Gastroesophageal sphincter (tissue), 4 donors: ENCODE measurements at regions not wholly inside any gene's neighbourhood (a gene's known extent, or its start where the extent isn't known, plus 50 kb on each side); places are given as distances from the start of the nearest gene placed in this dataset.
"Not testable (repeated sequence)": the region's sequence is repeated elsewhere in the genome, so short reads cannot be mapped to it uniquely, and the experiment has no call there.

ENCODE experiments used
- ATAC-seq: fragments of 150-250 bp; one replicate; pipeline ENCODE4 v1.9.1; 2016; ENCODE audit warnings: mild to moderate bottlenecking, moderate library complexity
- H3K27ac ChIP-seq, 4 donors: fragments of 200-600 bp; sonication (generic) in 3 of 4; 1 replicate in 3 of 4; 2 replicates in 1 of 4; pipeline ENCODE4 v1.5.1; 2016 to 2019
- H3K27me3 ChIP-seq: fragments of 200-600 bp; sonication (generic); one replicate; pipeline ENCODE4 v1.5.1; 2019
- H3K36me3 ChIP-seq, 2 donors: fragments of 200-600 bp; sonication (generic); one replicate each; pipeline ENCODE4 v1.5.1; 2019; ENCODE audit warnings: control low read depth in 1 of 2
- H3K4me1 ChIP-seq, 3 donors: fragments of 200-600 bp; sonication (generic); 1 replicate in 2 of 3; 2 replicates in 1 of 3; pipeline ENCODE4 v1.5.1; 2016 to 2019; ENCODE audit warnings: control low read depth in 2 of 3
- H3K4me3 ChIP-seq, 2 donors: fragments of 200-600 bp; sonication (generic); one replicate each; pipeline ENCODE4 v1.5.1; 2019; ENCODE audit warnings: mild to moderate bottlenecking in 1 of 2, moderate library complexity in 1 of 2
- H3K9me3 ChIP-seq, 3 donors: fragments of 200-600 bp; sonication (generic); one replicate each; pipeline ENCODE4 v1.5.1; 2017 to 2019; ENCODE audit warnings: control low read depth in 2 of 3
- EP300 ChIP-seq: sonication (generic); formaldehyde crosslinking; IDR thresholded peaks from one replicate; pipeline ENCODE4 v1.6.1; 2017; ENCODE audit warnings: antibody characterized with exemption, mild to moderate bottlenecking
- POLR2A ChIP-seq, 2 donors: fragments of 450-650 bp; IDR thresholded peaks; one replicate each; pipeline ENCODE4 v1.6.1; 2017; ENCODE audit warnings: antibody characterized with exemption in 2 of 2, mild to moderate bottlenecking in 2 of 2, moderate library complexity in 1 of 2
- POLR2AphosphoS5 ChIP-seq: sonication (generic); formaldehyde crosslinking; IDR thresholded peaks from one replicate; pipeline ENCODE4 v1.6.1; 2017; ENCODE audit warnings: antibody characterized with exemption
- WGBS, 2 donors: methylation state at CpG; one replicate each; pipeline ENCODE4 v1.1.5; 2018; ENCODE audit warnings: low coverage in 1 of 2; 5-methylcytosine and 5-hydroxymethylcytosine counted together
- small RNA-seq, 4 donors: library from RNA; depleted of rRNA; stranded (forward); fragments of <200 nt; gene quantifications; one replicate each; pipeline ENCODE3, GENCODE V24; 2016
- TF ChIP-seq, protein P1 (sequence below), 4 experiments: fragments of 200-600 bp in 2 of 4; fragments of 450-650 bp in 2 of 4; sonication (generic) in 1 of 4; IDR thresholded peaks; one replicate each; pipeline ENCODE4 v1.5.1; 2017 to 2019; ENCODE audit warnings: antibody characterized with exemption in 4 of 4, mild to moderate bottlenecking in 2 of 4, moderate library complexity in 2 of 4

GRCh38 chrX:9401051-9401450, 63.8 kb upstream of the TBL1X start:
- no peak for ATAC-seq
- no peaks in the 10 kb centered on the region for H3K36me3 ChIP-seq
- 92 to 100% methylated on average over 1 to 5 of the region's 6 CpGs for WGBS, 2 donors
- H3K27ac ChIP-seq: no peak overlapping the region
- no peak overlapping the region for H3K4me3 ChIP-seq
- TF ChIP-seq, protein P1, sequence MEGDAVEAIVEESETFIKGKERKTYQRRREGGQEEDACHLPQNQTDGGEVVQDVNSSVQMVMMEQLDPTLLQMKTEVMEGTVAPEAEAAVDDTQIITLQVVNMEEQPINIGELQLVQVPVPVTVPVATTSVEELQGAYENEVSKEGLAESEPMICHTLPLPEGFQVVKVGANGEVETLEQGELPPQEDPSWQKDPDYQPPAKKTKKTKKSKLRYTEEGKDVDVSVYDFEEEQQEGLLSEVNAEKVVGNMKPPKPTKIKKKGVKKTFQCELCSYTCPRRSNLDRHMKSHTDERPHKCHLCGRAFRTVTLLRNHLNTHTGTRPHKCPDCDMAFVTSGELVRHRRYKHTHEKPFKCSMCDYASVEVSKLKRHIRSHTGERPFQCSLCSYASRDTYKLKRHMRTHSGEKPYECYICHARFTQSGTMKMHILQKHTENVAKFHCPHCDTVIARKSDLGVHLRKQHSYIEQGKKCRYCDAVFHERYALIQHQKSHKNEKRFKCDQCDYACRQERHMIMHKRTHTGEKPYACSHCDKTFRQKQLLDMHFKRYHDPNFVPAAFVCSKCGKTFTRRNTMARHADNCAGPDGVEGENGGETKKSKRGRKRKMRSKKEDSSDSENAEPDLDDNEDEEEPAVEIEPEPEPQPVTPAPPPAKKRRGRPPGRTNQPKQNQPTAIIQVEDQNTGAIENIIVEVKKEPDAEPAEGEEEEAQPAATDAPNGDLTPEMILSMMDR (IDR thresholded peaks at IDR 0.05): no peak
- TF ChIP-seq POLR2A (IDR thresholded peaks at IDR 0.05): no peak
- TF ChIP-seq POLR2AphosphoS5: no peak
- TF ChIP-seq EP300: no peak
- no peaks in the 10 kb centered on the region for H3K27me3 ChIP-seq
- no peaks in the 10 kb centered on the region for H3K4me1 ChIP-seq
- H3K9me3 ChIP-seq: no peaks in the 10 kb centered on the region

DNA sequence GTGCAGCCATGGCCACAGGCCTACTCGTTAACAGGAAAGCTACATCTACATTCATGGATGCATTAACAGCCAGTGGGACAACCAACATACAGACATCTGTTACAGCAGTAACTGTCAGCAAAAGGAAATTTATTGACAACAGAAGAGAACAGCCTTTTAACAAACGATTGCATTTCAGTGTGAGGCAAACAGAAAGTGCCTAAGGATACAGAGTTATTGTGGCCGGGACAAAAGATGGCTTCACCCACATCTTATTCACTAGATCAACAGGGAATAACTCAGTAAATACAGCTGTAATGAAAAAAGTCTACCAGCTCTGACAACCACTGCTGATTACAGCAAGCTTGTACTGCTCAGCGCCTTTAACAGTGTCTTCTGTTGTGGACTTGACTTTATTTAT, 61.5 kb upstream of the TBL1X start:
- H3K4me3 ChIP-seq: no peak overlapping the region
- no peaks in the 10 kb centered on the region for H3K36me3 ChIP-seq
- H3K9me3 ChIP-seq: no peaks in the 10 kb centered on the region
- H3K4me1 ChIP-seq: no peaks in the 10 kb centered on the region
- TF ChIP-seq, protein P1 (IDR thresholded peaks at IDR 0.05): no peak
- TF ChIP-seq EP300 (no peak), POLR2AphosphoS5 (no peak), POLR2A (IDR thresholded peaks at IDR 0.05) (no peak)
- H3K27ac ChIP-seq: no peak overlapping the region
- no peak for ATAC-seq
- WGBS, 2 donors: 48 to 100% methylated on average over 1 to 2 of the region's 4 CpGs
- no peaks in the 10 kb centered on the region for H3K27me3 ChIP-seq

- not testable (repeated sequence) for H3K36me3 ChIP-seq, ATAC-seq, H3K9me3 ChIP-seq, H3K4me1 ChIP-seq, H3K4me3 ChIP-seq, H3K27me3 ChIP-seq, H3K27ac ChIP-seq
- WGBS, 2 donors: 85 to 88% methylated on average over 8 to 9 of the region's 9 CpGs
Observed at GRCh38 chrX:9405635-9406034, 59.2 kb upstream of the TBL1X start.

DNA sequence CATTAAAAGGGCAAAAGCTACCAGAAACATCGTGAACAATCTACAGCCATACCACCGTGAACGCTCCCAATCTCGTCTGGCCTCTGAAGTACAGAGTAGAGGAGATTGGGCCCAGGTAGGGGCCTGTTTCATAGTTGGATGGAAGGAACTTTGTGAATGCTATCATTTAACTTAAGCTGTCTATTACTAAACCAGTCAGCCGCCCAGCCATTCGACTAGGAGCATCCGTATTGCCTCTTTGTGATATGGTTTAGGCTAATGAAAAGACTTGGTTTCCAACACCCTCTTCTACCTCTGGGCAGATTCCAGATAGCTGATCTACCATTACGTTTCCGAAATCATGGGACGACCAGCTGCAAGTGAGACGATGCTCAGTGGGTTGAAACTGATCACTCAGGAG, 54.0 kb upstream of the TBL1X start:
- not testable (repeated sequence) for ATAC-seq, H3K27ac ChIP-seq, H3K4me3 ChIP-seq, H3K4me1 ChIP-seq, H3K27me3 ChIP-seq, H3K9me3 ChIP-seq, H3K36me3 ChIP-seq
- WGBS, 2 donors: 90 to 100% methylated on average over 3 to 4 of the region's 11 CpGs

DNA sequence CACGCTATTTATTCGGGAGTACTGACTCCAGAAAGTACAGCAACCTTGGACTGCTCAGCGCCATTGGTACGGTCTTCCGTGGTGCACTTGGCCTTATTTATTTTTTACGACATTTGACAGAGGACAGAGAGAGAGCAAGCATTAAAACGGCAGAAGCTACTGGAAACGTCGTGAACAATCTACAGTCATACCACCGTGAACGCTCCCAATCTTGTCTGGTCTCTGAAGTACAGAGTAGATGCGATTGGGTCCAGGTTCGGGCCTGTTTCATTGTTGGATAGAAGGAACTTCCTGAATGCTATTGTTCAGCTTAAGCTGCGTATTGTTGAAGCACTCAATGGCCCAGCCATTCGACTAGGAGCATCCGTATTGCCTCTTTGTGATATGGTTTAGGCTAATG, 53.2 kb upstream of the TBL1X start:
- 87 to 91% methylated on average over 16 of the region's 16 CpGs for WGBS, 2 donors
- not testable (repeated sequence) for ATAC-seq

GRCh38 chrX:9414416-9414815, 50.4 kb upstream of the TBL1X start:
- no peak overlapping the region for H3K4me3 ChIP-seq

More for the DNA sequence above, 53.2 kb upstream of the TBL1X start:
- H3K4me1 ChIP-seq, H3K36me3 ChIP-seq, H3K9me3 ChIP-seq, H3K27ac ChIP-seq, H3K27me3 ChIP-seq, H3K4me3 ChIP-seq: not testable (repeated sequence)

More at GRCh38 chrX:9414416-9414815, 50.4 kb upstream of the TBL1X start:
- no peak for ATAC-seq
- H3K27ac ChIP-seq: no peak overlapping the region
- TF ChIP-seq, protein P1 (IDR thresholded peaks at IDR 0.05): no peak
- TF ChIP-seq POLR2AphosphoS5: no peak
- no peak for TF ChIP-seq EP300
- no peak for TF ChIP-seq POLR2A (IDR thresholded peaks at IDR 0.05)
- WGBS, 2 donors: 70 to 91% methylated on average over 2 to 9 of the region's 10 CpGs
- no peaks in the 10 kb centered on the region for H3K4me1 ChIP-seq
- no peaks in the 10 kb centered on the region for H3K36me3 ChIP-seq
- H3K9me3 ChIP-seq: no peaks in the 10 kb centered on the region
- no peaks in the 10 kb centered on the region for H3K27me3 ChIP-seq

Small RNA genes lying in the stretch of these regions (small RNA-seq; reads per million reads assigned to genes)
- 0 reads per million in 4 donors for gene AC119618.1
- 0 reads per million in 4 donors for gene RNA5SP499
